GM23338 (cell line): ENCODE measurements at regions not wholly inside any gene's neighbourhood (a gene's known extent, or its start where the extent isn't known, plus 50 kb on each side); places are given as distances from the start of the nearest gene placed in this dataset.

Experiments
- ATAC-seq: fragments of 200-7000 bp; cut with Tn5 transposase; 3 replicates; pipeline ENCODE4 v1.9.1; 2020
- DNase-seq: peaks from one replicate; pipeline ENCODE4 v3.0.0-alpha.2; 2015; ENCODE audit warnings: low spot score
- H2AFZ ChIP-seq: fragments of 200-600 bp; sonication (generic); 2 replicates; pipeline ENCODE4 v1.8.0; 2016; ENCODE audit warnings: antibody characterized with exemption, mild to moderate bottlenecking, moderate library complexity
- H3F3A ChIP-seq: fragments of 200-600 bp; sonication (generic); replicated peaks from 2 replicates; pipeline ENCODE4 v1.8.0; 2017; ENCODE audit warnings: antibody characterized with exemption, mixed run types, low read depth
- H3K27ac ChIP-seq: fragments of 200-600 bp; sonication (generic); 2 replicates; pipeline ENCODE4 v1.6.1; 2016; ENCODE audit warnings: low read depth
- H3K27me3 ChIP-seq: fragments of 200-600 bp; sonication (generic); 2 replicates; pipeline ENCODE4 v1.8.0; 2016; ENCODE audit warnings: mild to moderate bottlenecking, mixed run types, moderate library complexity; ENCODE audit not compliant: insufficient read depth
- H3K36me3 ChIP-seq: fragments of 200-600 bp; sonication (generic); 2 replicates; pipeline ENCODE4 v1.8.0; 2016; ENCODE audit warnings: mild to moderate bottlenecking; ENCODE audit not compliant: insufficient read depth
- H3K4me1 ChIP-seq: fragments of 200-600 bp; sonication (generic); 2 replicates; pipeline ENCODE4 v1.8.0; 2016; ENCODE audit warnings: mild to moderate bottlenecking, moderate library complexity; ENCODE audit not compliant: insufficient read depth
- H3K4me2 ChIP-seq: fragments of 200-600 bp; sonication (generic); 2 replicates; pipeline ENCODE4 v1.7.1; 2017; ENCODE audit warnings: mixed run types
- H3K4me3 ChIP-seq: fragments of 200-600 bp; sonication (generic); 2 replicates; pipeline ENCODE4 v1.6.1; 2016; ENCODE audit warnings: mixed run types
- H3K79me2 ChIP-seq: fragments of 200-600 bp; sonication (generic); replicated peaks from 2 replicates; pipeline ENCODE4 v1.8.0; 2017; ENCODE audit warnings: mild to moderate bottlenecking; ENCODE audit not compliant: insufficient read depth
- H3K9me2 ChIP-seq: fragments of 200-600 bp; sonication (generic); 2 replicates; pipeline ENCODE4 v1.8.0; 2017; ENCODE audit not compliant: insufficient read depth
- H4K20me1 ChIP-seq: fragments of 200-600 bp; sonication (generic); replicated peaks from 2 replicates; pipeline ENCODE4 v1.8.0; 2017; ENCODE audit warnings: mild to moderate bottlenecking; ENCODE audit not compliant: insufficient read depth
- H3K27ac Mint-ChIP-seq: 2 replicates; pipeline ENCODE4 v1.8.0; 2020; ENCODE audit warnings: inconsistent platforms, mild to moderate bottlenecking, moderate library complexity, mixed read lengths
- H3K27me3 Mint-ChIP-seq: 3 replicates; pipeline ENCODE4 v1.8.0; 2022; ENCODE audit warnings: low read depth, mild to moderate bottlenecking, moderate library complexity, mixed read lengths, inconsistent platforms; ENCODE audit not compliant: insufficient read depth, poor library complexity
- H3K36me3 Mint-ChIP-seq: 3 replicates; pipeline ENCODE4 v1.8.0; 2021; ENCODE audit warnings: low read depth, mild to moderate bottlenecking, inconsistent platforms, moderate library complexity, mixed read lengths
- H3K4me1 Mint-ChIP-seq: 3 replicates; pipeline ENCODE4 v1.8.0; 2020; ENCODE audit warnings: mild to moderate bottlenecking, inconsistent platforms, mixed read lengths
- H3K4me3 Mint-ChIP-seq: 3 replicates; pipeline ENCODE4 v1.8.0; 2021; ENCODE audit warnings: moderate library complexity, mild to moderate bottlenecking, inconsistent platforms, mixed read lengths
- H3K9me3 Mint-ChIP-seq: 3 replicates; pipeline ENCODE4 v1.8.0; 2020; ENCODE audit warnings: moderate library complexity, mild to moderate bottlenecking, inconsistent platforms, mixed read lengths
- REST ChIP-seq: IDR thresholded peaks from one replicate; pipeline ENCODE4 v1.6.1; 2018; ENCODE audit warnings: antibody characterized with exemption; ENCODE audit not compliant: unreplicated experiment
- ZNF331 ChIP-seq: fragments of 250-450 bp; sonication (Bioruptor Pico); IDR thresholded peaks from 2 replicates; pipeline ENCODE4 v1.5.0; 2020; ENCODE audit warnings: low read depth, mild to moderate bottlenecking, moderate library complexity
- ZNF462 ChIP-seq: fragments of 250-450 bp; sonication (Bioruptor Pico); IDR thresholded peaks from 2 replicates; pipeline ENCODE4 v1.5.0; 2020; ENCODE audit warnings: mild to moderate bottlenecking, moderate library complexity

- TF ChIP-seq ZNF462 (CRISPR knock-in tag), result no peak
- no peak for TF ChIP-seq ZNF331 (CRISPR knock-in tag)
Measured at GRCh38 chr4:111483375-111484169, 661.7 kb upstream of the FAM241A start (continued).

- Mint-ChIP-seq H3K36me3 (no peaks in the 10 kb centered on the region), H3K4me1 (no peaks in the 10 kb centered on the region), H3K9me3 (no peaks in the 10 kb centered on the region), H3K4me3 (no peak overlapping the region), H3K27ac (no peak overlapping the region), H3K27me3 (no peaks in the 10 kb centered on the region)
- Histone ChIP-seq H3K4me3 (no peak overlapping the region), H2AFZ (no peak overlapping the region), H3K27me3 (no peaks in the 10 kb centered on the region), H3K4me2 (no peak overlapping the region), H3F3A (no peaks in the 10 kb centered on the region), H4K20me1 (no peaks in the 10 kb centered on the region), H3K9me2 (no peaks in the 10 kb centered on the region), H3K27ac (no peak overlapping the region), H3K79me2 (no peaks in the 10 kb centered on the region), H3K36me3 (no peaks in the 10 kb centered on the region), H3K4me1 (no peaks in the 10 kb centered on the region)
- ATAC-seq (no peak), DNase-seq (no peak)
- TF ChIP-seq REST, result no peak
- no peak for TF ChIP-seq ZNF462 (CRISPR knock-in tag)
Measured at GRCh38 chr4:111492496-111492895, 652.8 kb upstream of the FAM241A start.
